Right kidney (tissue), 1 donor: ENCODE measurements at regions not wholly inside any gene's neighbourhood (a gene's known extent, or its start where the extent isn't known, plus 50 kb on each side); places are given as distances from the start of the nearest gene placed in this dataset.
"Not testable (repeated sequence)": the region's sequence is repeated elsewhere in the genome, so short reads cannot be mapped to it uniquely, and the experiment has no call there.

Experiments used
- DNase-seq: peaks from one replicate; pipeline ENCODE4 v3.0.0-alpha.2; 2016

DNA sequence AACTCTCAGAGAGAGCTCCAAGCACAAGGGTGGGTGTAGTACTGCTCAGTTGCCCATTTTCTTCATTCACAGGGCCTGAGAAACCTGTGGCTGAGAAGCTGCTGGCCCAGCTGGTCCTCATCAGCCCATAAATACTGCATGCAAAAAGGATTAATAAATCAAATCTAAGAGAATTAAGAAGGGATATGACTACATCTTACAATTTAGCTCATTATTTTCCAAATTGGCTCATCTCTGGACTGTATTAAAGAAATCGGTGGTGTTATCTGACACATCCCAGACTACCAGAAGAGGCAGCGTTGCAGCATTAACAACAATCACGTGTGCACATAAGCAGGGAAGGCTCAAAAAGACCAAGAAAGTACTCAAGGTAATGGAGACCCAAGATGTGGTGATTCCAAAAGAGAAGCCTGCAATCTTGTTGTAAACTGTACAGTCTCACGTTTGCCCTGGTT, 90.7 kb downstream of the CD24 start:
- no peak for DNase-seq

DNA sequence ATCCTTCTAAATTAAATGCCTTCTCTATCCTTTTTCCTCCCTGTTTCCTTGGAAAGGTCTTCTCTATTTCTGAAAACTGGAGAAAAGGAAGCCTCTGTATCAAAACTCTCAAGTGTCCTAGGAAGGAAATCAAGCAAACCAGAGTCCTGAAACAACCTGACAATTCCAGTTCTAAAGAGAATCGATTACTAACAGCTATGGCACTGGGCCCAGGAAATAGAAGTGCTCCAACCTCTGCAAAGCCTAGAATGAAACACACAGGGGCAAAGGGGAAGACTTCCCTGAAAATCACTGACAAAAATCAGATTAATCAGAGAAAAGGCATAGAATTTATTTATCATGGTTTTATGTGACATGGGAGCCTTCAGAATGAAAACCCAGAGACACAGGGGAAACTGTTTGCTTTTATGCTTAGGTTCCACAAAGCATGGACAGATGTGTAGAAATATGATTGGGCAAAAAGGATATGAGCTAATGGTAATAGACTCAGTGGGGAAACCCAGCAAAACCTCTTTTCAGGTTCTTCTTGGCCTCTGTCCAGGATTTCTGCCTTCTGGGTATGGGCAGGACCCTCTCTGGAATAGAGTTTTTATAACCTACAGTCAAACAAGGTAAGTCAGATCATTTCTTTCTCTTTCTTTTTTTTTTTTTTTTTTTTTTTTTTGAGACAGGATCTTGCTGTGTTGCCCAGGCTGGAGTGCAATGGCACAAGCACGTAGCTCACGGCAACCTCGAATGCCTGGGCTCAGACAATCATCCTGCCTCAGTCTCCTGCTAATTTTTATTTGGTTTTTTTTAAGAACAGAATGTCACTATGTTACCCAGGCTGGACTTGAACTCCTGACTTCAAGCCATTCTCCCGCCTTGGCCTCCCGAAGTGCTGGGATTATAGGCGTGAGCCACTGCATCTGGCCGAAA, 91.7 kb downstream of the CD24 start:
- DNase-seq: no peak

DNA sequence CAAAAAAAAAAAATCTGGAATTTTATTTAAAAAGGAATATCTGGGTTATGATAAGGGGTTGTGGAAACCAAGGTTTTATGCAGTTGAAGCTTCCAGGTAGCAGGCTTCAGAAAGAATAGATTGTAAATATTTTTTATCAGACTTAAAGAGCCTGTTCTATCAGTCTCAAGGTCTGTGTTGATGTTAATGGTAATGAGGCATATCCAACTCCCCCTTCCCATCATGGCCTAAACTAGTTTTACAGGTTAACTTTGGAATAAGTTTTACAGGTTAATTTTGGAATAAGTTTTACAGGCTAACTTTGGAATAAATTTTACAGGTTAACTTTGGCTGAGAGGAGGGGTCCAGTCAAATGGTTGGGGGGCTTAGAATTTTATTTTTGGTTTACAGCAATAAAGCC, 92.4 kb downstream of the CD24 start:
- DNase-seq: no peak

DNA sequence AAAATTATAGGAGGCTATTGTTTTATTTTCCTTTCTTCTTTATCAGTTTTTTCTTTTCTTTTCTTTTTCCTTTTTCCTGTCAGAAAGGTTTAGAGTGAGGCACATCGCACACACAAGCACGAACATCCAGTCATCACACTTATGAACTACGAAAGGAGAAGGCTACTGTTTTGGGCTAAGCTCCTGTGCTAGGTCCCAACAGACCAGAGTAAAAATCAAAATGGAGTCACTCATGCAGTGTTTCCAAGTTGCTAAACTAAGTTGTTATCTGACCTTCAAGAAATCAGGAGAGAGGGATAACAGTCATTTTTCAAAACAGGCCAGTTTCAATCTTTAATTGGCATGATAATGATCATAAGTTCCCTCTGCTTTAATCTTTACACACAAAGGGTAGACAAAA, 93.6 kb downstream of the CD24 start:
- no peak for DNase-seq

DNA sequence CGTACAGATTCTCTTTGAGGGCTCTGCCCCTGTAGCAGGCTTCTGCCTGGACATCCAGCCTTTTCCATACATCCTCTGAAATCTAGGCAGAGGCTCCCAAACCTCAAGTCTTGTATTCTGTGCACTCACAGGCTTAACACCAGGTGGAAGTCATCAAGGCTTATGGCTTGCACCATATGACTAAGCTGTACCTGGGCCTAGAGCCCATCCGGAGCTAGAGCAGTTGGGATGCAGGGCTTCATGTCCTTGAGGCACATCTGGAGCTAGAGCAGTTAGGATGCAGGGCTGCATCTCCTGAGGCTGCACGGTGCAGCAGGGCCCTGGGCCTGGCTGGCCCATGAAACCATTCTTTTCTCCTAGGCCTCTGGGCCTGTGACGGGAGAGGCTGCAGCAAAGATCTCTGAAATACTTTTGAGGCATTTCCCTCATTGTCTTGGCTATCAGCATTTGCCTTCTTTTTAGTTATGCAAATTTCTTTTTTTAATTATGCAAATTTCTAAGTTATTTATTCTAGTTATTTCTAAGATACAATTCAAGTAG, 98.7 kb downstream of the CD24 start:
- no peak for DNase-seq

DNA sequence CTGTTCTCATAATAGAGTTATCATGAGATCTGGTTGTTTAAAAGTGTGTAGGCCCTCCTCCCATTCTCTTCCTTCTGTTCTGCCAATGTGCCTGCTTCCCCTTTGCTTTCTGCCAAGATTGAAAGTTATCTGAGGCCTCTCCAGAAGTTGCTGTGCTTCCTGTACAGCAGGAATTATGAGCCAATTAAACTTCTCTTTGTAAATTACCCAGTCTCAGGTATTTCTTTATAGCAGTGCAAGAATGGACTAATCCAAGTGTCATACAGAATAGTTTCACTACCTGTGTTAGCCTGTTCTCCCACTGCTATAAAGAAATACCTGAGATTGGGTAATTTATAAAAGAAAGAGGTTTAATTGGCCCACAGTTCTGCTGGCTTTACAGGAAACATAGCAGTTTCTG, 100.0 kb downstream of the CD24 start:
- no peak for DNase-seq

DNA sequence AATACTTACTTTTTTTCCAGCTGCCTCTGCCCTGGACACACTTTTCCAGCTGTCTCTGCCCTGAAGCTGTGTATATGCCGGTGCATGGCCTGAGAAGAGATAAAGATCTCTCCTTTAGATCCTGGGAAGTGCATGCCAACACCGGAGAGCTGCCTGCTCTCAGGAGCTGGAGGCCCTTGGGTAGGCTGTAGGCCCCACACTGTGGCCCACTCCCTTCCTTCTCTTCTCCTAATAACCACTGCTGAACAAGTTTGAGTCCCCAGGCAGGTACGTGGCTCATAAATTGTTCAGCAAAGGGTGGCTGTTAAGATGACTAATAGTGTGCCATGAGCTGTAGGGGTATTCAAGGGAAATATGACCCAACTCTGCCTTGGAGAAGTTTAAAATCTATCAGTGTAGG, 102.5 kb downstream of the CD24 start:
- peak; percentile 17 for DNase-seq

DNA sequence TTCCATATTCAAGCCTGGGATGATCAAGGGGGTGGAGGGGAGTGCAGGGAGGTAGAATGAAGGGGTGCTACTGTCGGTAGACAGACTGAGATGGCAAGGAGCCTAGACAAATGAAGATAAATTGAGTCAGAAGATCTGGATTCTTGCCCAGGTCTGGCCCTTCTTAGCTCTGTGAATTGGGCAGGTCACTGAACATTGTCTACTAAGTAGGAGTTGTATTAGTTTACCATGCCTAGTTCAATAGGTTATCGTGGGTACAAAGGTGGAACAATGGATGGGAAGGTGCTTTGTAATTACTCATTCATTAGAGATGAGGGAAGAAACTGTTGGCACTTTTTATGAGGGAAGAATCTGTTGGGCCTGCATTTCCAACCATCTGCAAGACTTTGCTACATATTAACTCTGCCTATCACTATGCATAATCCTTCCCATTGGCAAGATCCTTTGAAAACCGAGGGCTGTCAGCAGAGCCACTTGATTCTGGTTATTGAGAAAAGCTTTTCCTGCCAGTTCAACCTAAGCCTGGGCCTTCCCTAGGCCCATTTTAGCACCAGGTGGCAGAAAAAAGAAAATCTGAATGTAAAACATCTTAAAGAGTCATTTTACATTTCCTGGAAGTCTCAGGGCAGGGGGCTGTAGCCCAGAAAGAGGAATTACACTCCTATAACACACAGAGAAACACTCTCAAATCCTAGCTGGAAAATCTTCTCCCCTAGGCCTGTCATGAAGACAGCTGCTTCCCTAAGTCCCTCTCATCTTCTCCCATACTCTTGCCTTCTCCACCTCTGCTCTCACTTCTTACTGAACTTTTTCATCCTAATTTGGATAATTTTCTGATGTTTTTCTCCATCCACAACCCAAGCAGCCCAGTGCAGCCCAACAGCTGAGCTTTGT, 103.5 kb downstream of the CD24 start:
- DNase-seq: no peak

DNA sequence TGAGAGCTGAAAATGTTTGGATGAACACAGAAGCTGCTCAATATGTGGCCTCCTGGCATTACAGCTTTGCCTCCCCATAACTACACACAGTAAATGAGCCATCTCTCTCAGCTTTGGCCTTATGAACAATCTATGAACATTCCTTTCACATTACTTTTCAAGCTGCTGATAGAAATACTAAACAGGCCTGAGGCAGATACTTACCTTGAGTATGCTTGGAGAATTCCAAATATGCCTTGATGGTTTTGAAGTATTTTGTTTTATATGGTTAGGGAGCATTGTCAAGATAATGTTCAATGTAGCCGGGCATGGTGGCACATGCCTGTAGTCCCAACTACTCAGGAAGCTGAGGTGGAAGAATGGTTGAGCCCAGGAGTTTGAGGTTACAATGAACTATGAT, 104.5 kb downstream of the CD24 start:
- DNase-seq: no peak

DNA sequence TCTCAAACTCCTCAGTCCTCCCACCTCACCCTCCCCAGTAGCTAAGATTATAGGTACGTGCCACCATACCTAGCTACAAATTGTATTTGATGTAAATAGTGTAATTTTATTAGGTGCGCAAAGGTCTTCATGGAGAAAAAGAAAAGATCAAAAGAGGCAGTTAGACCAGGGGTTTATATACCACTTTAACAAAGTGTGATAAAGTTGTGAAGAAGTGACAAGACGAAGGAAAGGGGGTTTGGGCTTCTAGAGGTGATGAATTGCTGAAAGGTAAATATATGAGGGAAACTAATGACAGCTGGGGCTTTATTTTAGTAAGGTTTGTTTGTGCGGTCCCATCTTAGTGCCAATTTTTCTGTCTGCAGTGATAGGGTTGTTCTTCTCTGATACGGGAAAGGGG, 105.3 kb downstream of the CD24 start:
- DNase-seq: no peak

DNA sequence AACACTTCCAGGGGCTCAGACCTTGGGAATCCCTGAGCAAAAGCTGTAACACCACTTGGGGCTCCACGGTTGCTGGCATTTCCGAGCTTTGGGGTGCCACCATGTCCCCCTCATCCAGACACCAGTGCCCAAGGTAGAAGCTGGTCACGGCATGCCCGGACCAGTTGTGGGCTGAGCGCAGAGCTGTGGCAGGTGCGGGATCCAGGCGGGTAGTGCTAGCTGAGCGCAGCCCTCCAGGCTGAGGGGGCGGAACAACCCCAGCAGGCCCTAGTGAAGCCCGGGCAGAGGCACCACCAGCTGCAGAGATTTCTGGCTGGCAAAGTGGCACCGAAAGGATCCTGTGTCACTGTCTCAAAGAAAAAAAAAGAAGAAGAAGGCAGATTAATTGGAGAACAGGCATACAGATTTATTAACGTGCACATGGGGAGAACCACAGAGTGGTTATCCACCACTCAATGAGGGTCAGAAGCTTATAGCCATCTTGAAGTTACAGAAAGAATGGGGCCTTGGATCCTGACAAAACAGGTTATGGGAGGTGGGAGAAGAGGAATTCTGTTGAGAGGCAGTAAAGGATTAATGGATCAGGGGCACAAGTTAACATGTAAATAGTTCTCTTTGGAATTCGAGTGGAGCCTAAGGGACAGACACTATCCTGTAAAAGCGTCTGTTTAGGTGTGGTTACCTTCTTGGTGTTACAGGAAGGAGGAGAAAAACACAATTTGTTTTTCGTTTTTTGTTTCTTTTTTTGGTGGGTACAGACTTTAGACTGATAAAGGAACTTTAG, 107.5 kb downstream of the CD24 start:
- no peak for DNase-seq

DNA sequence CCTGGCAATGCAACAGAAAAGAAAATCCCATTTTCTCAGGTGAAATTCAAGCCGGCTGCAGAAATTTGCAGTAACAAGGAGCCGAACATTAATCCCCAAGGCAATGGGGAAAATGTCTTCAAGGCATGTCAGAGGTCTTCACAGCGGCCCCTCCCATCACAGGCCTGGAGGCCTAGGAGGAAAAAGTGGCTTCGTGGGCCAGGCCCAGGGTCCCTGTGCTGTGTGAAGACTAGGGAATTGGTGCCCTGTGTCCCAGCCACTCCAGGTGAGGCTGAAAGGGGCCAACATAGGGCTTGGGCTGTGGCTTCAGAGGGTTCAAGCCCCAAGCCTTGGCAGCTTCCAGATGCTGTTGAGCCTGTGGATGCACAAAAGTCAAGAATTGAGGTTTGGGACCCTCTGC, 111.7 kb downstream of the CD24 start:
- no peak for DNase-seq

DNA sequence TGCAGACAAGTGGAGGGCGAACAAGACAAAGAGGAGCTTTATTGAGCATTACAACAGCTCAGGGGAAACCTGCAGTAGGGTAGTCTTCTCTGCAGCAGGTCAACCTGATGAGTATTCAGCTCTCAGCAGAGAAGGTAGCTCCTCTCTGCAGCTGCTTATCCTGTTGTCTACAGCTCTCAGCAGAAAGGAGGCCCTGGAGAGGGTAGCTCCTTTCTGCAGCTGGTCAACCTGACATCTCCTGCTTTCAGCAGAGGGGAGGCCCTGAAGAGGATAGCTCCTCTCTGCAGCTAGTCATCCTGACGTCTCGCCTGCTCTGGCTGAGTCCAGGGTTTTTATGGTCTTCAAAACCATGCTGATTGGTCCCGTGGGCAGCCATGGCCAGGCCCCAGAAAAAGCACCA, 113.6 kb downstream of the CD24 start:
- DNase-seq: no peak

DNA sequence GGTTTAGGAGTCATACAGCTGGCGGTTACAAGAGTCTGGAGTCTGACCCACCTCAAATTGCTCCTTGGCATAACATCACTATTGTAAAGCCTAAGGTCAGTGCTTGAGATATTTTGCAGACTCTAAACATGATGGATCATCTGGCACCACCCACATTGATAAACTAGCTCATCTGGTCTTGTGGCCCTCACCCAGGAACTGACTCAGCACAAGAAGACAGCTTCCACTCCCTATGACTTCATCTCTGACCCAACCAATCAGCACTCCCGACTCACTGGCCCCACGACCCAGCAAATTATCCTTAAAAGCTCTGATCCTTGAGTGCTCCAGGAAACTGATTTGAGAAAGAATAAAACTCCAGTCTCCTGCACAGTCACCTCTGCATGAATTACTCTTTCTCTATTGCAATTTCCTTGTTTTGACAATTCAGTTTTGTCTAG, 115.9 kb downstream of the CD24 start:
- no peak for DNase-seq

DNA sequence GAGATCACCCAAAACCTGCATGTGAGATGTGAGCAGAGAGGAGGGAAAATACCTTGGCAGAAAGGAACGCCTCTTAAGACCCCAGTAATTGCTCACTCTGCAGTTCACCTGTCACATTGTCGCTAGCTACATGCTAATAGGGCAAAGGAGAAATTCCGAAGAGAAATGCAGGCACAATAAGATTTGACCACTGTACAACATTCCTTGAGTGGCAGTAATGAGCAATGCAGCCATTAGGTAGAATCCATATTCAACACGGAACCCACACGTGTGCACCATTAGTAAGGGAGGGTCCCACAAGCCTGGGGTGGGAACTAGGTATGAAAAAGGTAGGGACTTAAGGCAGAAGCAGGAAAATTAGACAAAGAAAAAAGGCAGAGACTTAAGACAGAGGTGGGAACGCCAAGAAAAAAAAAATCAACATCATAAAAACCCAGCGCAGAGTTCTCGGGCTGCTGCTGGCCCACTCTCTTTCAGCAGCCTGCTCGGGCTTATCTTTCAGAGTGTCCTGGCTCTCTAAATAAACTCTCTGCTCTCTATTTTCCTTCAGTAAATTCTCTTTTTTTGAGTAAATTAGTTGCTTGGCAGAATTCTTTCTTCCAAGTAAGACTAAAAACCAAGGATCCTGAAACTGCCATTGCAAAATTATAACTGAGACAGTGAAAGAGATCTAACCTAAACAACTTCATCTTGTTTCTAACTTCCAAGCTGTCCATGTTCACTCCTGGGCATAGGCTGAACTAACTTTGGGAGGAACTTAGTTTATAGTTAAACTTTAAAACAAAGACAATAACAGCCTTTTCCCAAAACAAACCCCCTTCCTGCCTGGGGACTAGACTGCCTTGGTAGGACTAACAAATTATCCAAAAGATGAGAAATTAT, 116.5 kb downstream of the CD24 start:
- no peak for DNase-seq

DNA sequence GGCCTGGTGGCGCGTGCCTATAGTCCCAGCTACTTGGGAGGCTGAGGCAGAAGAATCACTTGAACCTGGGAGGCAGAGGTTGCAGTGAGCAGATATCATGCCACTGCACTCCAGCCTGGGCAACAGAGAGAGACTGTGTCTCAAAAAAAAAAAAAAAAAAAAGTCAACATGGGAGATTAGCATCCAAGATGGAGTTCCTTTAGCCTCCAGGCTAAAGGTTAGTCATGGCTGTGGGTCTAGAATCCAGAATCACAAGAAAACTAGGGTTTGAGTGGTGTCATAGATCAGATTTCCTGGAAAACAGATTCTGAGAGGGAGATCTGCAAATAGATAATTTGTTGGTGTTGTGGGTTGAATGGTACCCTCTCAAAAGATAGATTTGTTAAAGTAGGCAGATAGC, 117.2 kb downstream of the CD24 start:
- not testable (repeated sequence) for DNase-seq

DNA sequence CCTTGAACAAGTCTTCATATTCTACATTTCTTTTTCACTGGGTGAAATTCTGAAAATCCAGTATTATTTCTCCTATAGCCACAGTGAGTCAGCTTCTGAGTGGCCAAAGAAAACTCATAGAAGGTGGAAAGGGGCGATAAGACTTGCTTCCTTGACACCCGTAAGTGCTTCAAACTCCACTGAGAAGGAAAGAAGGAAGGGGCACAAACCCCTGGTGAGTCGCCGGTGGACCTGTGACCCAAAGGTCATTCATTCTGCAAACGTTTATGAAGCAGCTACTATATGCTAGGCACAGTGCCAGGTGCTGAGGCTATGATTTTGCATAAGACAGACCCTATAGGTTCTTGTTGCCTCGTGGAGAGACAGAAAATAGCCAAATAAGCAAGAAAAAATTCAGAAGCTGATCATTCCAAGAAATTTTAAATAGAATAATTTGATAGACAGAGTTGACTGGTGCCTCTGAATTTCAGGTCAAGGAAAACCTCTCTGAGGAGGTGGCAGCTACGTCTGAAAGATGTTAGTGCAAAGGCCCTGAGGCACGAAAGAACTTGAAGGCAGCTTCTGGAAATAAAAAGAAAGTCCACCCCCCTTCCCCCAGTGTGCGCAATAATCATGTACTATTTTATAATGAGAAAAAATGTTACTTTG, 118.2 kb downstream of the CD24 start:
- no peak for DNase-seq

DNA sequence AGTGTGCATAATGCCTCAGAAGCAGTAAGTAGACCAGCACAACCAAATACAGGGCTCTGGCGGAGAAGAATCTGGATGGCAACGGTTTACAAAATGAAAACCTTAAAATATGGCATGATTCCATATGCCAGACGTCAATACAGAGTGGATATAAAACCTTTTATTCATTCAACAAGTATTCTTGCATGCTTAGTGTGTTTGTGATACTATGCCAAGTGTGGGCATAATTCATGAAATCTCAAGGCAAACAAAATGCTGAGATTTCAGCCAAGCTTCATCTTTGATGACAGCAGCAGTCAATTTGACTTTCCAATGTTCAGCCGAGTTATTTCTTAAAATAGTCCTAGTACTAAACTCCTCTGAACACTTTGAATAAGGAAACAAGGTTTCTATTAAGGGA, 119.4 kb downstream of the CD24 start:
- no peak for DNase-seq

DNA sequence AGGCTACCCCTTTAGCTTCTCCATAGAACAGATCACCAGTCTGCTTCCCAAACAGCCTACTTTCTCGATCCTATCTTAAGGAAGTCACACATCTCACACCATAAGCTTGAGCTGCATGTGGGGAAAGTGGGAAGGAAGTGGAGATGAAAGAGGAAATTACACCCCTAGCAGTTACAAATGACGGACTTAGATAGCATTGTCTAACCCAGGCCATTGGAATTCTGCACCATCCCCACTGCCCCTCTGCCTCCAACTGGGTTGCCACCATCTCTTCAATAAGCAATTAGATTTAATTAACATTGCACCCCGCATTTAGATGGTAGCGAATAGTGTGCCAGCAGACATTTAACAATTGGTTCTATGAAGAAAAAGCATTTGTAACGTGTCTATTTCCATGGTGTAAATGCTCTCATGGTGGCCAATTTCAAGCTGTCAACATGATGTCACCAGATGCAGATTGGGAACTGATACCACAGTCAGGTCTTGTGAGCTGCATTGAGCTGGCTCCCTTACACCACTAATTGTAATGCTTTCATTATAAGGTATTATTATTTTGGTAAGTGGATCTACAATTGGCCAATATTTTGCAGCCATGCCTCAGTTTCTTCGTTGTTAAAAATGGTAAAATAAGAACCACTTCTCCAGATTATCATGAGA, 124.7 kb downstream of the CD24 start:
- no peak for DNase-seq

DNA sequence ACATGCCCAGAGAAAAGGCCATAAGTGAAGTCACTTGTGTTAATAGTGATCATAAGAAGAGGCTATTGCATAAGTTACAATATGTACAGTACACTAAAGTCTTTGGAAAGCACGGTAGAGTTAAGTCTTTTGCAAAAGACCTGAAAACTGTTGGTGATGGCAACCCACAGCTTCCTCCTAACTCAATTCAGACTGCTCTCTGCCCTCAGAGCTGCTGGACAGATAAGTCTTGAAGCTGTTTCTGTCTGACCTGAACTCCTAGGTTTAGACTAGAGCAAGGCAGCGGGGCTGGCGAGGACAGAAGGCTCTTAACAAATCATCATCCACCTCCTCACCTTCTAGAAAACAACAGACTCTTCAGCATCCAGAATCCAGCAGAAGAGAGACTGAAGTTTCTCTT, 125.4 kb downstream of the CD24 start:
- no peak for DNase-seq
